HG03060 (cell line): ENCODE measurements at regions not wholly inside any gene's neighbourhood (a gene's known extent, or its start where the extent isn't known, plus 50 kb on each side); places are given as distances from the start of the nearest gene placed in this dataset.
"Not testable (repeated sequence)": the region's sequence is repeated elsewhere in the genome, so short reads cannot be mapped to it uniquely, and the experiment has no call there.

ENCODE experiments used
- ATAC-seq: cut with Tn5 transposase; IDR thresholded peaks from one replicate; pipeline ENCODE4 v1.9.1; 2021; ENCODE audit warnings: low read depth, moderate number of reproducible peaks; ENCODE audit not compliant: unreplicated experiment

GRCh38 chr1:105027838-105028471, 1278.3 kb downstream of the AMY1C start:
- ATAC-seq = no peak

DNA sequence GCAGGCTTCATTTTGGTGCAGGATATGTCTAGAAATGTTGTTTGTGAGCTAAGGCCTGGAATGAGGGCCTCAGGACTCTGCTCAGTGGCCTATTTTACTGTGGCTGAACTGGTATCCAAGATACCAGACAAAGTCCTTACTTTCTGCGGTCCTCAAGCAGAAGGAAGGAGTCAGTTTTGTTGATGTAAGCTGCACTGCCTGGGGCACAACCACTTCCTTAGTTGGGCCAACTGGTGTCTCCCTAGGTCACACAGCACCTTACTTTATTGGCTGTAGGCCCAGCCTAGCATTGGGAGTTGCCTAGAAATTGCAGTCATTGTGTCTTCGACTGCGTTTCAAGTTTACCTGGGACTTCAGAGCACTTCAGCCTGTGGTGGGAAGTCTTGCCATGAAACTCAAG, 1322.7 kb downstream of the AMY1C start:
- ATAC-seq = no peak

- no peak for ATAC-seq
Observed at GRCh38 chr1:105072850-105073249, 1323.2 kb downstream of the AMY1C start.

DNA sequence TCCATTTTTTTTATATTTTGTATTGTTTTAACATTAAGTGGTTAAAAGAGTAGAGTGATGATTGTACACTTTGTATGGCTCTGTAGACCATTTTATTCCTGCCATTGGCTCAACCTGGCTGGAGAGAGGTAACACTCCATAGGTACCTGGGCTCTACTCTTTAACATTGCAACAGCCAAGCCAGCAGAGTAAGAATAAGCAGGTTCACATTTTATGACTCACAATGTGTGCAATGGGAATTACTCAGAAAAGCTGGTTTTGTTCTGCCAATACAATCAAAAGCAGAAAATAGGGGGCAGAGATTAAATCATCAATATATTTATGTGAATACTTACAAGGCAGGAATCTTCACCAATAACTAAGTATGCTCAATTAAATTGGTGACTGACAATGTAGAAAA, 1324.0 kb downstream of the AMY1C start:
- no peak for ATAC-seq

- ATAC-seq = no peak
Observed at GRCh38 chr1:105083611-105084010, 1333.9 kb downstream of the AMY1C start.

- no peak for ATAC-seq
Observed at GRCh38 chr1:105087506-105087905, 1337.8 kb downstream of the AMY1C start.

DNA sequence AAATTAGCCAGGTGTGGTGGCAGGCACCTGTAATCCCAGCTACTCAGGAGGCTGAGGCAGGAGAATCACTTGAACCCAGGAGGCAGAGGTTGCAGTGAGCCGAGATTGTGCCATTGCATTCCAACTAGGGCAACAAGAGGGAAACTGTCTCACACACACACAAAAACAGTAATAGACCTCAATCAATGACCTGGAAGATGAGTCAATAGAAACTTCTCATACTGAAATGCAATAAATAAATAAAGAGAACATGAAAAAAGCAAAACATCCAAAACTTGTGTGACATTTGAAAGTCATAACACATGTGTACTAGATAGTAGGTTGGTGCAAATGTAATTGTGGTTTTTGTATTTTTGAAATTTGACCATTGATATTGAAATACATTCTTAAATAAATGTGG, 1338.5 kb downstream of the AMY1C start:
- no peak for ATAC-seq

DNA sequence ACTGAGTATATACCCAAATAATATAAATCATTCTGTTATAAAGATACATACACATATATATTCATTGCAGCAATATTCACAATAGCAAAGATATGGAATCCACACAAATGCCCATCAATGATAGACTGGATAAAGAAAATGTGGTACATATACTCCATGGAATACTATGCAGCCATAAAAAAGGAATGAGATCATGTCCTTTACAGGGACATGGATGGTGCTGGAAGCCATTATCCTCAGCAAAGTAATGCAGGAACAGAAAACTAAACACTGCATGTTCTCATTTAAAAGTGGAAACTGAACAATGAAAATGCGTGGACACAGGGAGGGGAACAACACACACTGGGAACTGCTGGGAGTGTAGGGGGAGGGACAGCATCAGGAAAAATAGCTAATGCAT, 1344.2 kb downstream of the AMY1C start:
- ATAC-seq = not testable (repeated sequence)

- ATAC-seq = no peak
Observed at GRCh38 chr1:105100102-105100501, 1350.4 kb downstream of the AMY1C start.

GRCh38 chr1:105101261-105101660, 1351.6 kb downstream of the AMY1C start:
- no peak for ATAC-seq

DNA sequence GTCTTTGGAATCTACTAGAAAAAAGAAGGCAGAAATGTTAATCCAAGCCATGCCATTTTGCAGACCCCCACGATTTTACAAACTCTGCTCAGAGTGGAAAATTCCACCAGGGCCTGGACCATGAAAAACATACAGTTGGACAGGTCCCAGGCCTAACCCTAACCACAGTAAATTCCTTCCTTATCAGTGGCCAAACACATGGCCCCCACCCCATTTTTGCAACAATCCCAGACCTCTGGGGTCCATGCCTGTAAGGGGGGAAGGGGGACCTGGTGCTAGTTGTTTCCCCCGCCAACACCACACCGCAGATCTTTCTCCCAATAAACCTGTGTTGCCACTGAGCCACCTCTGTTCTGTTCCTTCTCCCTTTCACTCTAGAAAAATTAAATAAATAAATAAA, 1352.7 kb downstream of the AMY1C start:
- ATAC-seq = no peak

DNA sequence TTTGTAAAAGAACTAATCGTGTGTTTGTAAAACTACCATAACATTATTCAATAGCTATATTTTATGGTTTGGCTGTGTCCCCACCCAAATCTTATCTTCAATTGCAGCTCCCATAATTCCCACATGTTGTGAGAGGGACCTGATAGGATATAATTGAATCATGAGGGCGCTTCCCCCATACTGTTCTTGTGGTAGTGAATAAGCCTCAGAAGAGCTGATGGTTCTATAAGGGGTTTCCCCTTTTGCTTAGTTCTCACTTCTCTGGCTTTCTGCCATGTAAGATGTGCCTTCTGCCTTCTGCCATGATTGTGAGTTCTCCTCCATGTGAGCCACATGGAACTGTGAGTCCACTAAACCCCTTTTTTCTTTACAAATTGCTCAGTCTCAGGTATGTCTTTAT, 1372.3 kb downstream of the AMY1C start:
- ATAC-seq = no peak

- ATAC-seq = no peak
Observed at GRCh38 chr1:105137543-105138457, 1388.1 kb downstream of the AMY1C start.

GRCh38 chr1:105138458-105138893, 1388.8 kb downstream of the AMY1C start:
- no peak for ATAC-seq

GRCh38 chr1:105172788-105173187, 1423.1 kb downstream of the AMY1C start:
- ATAC-seq = no peak

- no peak for ATAC-seq
Observed at GRCh38 chr1:105180789-105181188, 1431.1 kb downstream of the AMY1C start.

- no peak for ATAC-seq
Observed at GRCh38 chr1:105204836-105205371, 1455.2 kb downstream of the AMY1C start.

- no peak for ATAC-seq
Observed at GRCh38 chr1:105208581-105208980, 1458.9 kb downstream of the AMY1C start.

- no peak for ATAC-seq
Observed at GRCh38 chr1:105210747-105211146, 1461.0 kb downstream of the AMY1C start.

DNA sequence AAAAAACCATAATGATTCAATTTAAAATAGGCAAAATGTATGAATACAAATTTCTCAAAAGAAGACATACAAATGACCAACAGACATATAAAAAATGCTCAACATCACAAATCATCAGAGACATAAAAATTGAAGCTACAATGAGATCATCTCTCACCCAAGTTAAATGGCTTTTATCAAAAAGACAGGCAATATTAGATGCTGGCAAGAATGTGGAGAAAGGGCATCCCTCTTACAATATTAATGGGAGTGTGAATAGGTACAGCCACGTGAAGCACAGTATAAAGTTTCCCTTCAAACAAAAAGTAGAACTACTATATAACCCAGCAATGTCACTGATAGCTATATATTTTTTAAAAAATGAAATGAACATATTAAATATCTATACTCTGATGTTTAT, 1481.7 kb downstream of the AMY1C start:
- no peak for ATAC-seq

GRCh38 chr1:105243411-105243810, 1493.7 kb downstream of the AMY1C start:
- ATAC-seq = no peak

GRCh38 chr1:105243969-105244368, 1494.3 kb downstream of the AMY1C start:
- ATAC-seq = no peak
